Large intestine (tissue), 3 donors: ENCODE measurements at regions not wholly inside any gene's neighbourhood (a gene's known extent, or its start where the extent isn't known, plus 50 kb on each side); places are given as distances from the start of the nearest gene placed in this dataset.

ENCODE experiments used
- DNase-seq, 2 donors: peaks; one replicate each; pipeline versions ENCODE4 v3.0.0 to v3.0.0-alpha.2; 2013
- H3K27ac ChIP-seq: one replicate; pipeline ENCODE4 v1.5.1; 2013; ENCODE audit warnings: low read length
- H3K27me3 ChIP-seq: 2 replicates; pipeline ENCODE4 v1.6.1; 2013; ENCODE audit warnings: low read length; ENCODE audit not compliant: control insufficient read depth, insufficient read depth
- H3K36me3 ChIP-seq: 2 replicates; pipeline ENCODE4 v1.6.1; 2013; ENCODE audit warnings: low read length; ENCODE audit not compliant: control insufficient read depth, insufficient read depth
- H3K4me1 ChIP-seq: one replicate; pipeline ENCODE4 v1.6.1; 2013; ENCODE audit warnings: low read length; ENCODE audit not compliant: control insufficient read depth, insufficient read depth
- H3K4me3 ChIP-seq: one replicate; pipeline ENCODE4 v1.5.1; 2013; ENCODE audit warnings: low read length
- H3K9me3 ChIP-seq: one replicate; pipeline ENCODE4 v1.6.1; 2013; ENCODE audit warnings: mild to moderate bottlenecking, low read depth, low read length, moderate library complexity; ENCODE audit not compliant: control insufficient read depth
- WGBS: methylation state at CpG from one replicate; pipeline ENCODE4 v1.1.5; 2013; ENCODE audit warnings: low lambda C conversion rate; ENCODE audit not compliant: insufficient coverage; 5-methylcytosine and 5-hydroxymethylcytosine counted together

- no peaks in the 10 kb centered on the region for H3K27me3 ChIP-seq
- no peak overlapping the region for H3K4me3 ChIP-seq
- no peaks in the 10 kb centered on the region for H3K9me3 ChIP-seq
- no peak for DNase-seq
- no peaks in the 10 kb centered on the region for H3K36me3 ChIP-seq
- 100% methylated on average over 1 of the region's 4 CpGs for whole genome bisulfite sequencing
- H3K27ac ChIP-seq, result no peak overlapping the region
- H3K4me1 ChIP-seq, result no peaks in the 10 kb centered on the region
Measured at GRCh38 chr3:117979466-117979865, 1055.2 kb downstream of the IGSF11 start.

GRCh38 chr3:117987256-117987655, 1047.4 kb downstream of the IGSF11 start:
- DNase-seq, result no peak

GRCh38 chr3:117989982-117990381, 1044.7 kb downstream of the IGSF11 start:
- no CpG with 5 or more reads among the region's 1 CpG for WGBS

More at GRCh38 chr3:117987256-117987655, 1047.4 kb downstream of the IGSF11 start:
- Histone ChIP-seq H3K9me3 (no peaks in the 10 kb centered on the region), H3K36me3 (no peaks in the 10 kb centered on the region), H3K27ac (no peak overlapping the region), H3K4me3 (no peak overlapping the region), H3K27me3 (no peaks in the 10 kb centered on the region), H3K4me1 (no peaks in the 10 kb centered on the region)
- WGBS, result 73% methylated on average over 2 of the region's 4 CpGs

GRCh38 chr3:117990627-117991026, 1044.0 kb downstream of the IGSF11 start:
- no peak for DNase-seq
- Histone ChIP-seq H3K36me3 (no peaks in the 10 kb centered on the region), H3K27me3 (peaks cover 10% of the 10 kb centered on the region), H3K27ac (no peak overlapping the region), H3K9me3 (no peaks in the 10 kb centered on the region), H3K4me3 (no peak overlapping the region), H3K4me1 (no peaks in the 10 kb centered on the region)
- no CpG with 5 or more reads among the region's 1 CpG for WGBS

More at GRCh38 chr3:117989982-117990381, 1044.7 kb downstream of the IGSF11 start:
- Histone ChIP-seq H3K36me3 (no peaks in the 10 kb centered on the region), H3K4me1 (no peaks in the 10 kb centered on the region), H3K27me3 (peaks cover 10% of the 10 kb centered on the region), H3K27ac (no peak overlapping the region), H3K4me3 (no peak overlapping the region), H3K9me3 (no peaks in the 10 kb centered on the region)
- no peak for DNase-seq

- H3K4me3 ChIP-seq, result peak overlapping the region; percentile 50
- no peaks in the 10 kb centered on the region for H3K4me1 ChIP-seq
- no peaks in the 10 kb centered on the region for H3K36me3 ChIP-seq
- peaks cover 34% of the 10 kb centered on the region for H3K27me3 ChIP-seq
- H3K9me3 ChIP-seq, result no peaks in the 10 kb centered on the region
- no peak overlapping the region for H3K27ac ChIP-seq
- DNase-seq, result no peak
- WGBS, result 20% methylated on average over 1 of the region's 9 CpGs
Measured at GRCh38 chr3:117995842-117996437, 1038.7 kb downstream of the IGSF11 start.

- H3K4me1 ChIP-seq, result no peaks in the 10 kb centered on the region
- WGBS, result 40% methylated on average over 4 of the region's 48 CpGs
- peak overlapping the region; percentile 18 for H3K27ac ChIP-seq
- no peaks in the 10 kb centered on the region for H3K36me3 ChIP-seq
- H3K9me3 ChIP-seq, result no peaks in the 10 kb centered on the region
- peaks cover 34% of the 10 kb centered on the region for H3K27me3 ChIP-seq
- DNase-seq, result peak; percentile 64 to 65
- H3K4me3 ChIP-seq, result peak overlapping the region; percentile 50
Measured at GRCh38 chr3:117997201-117998049, 1037.2 kb downstream of the IGSF11 start.

- no peak for DNase-seq
- Histone ChIP-seq H3K27ac (no peak overlapping the region), H3K27me3 (peaks cover 34% of the 10 kb centered on the region), H3K9me3 (no peaks in the 10 kb centered on the region), H3K4me3 (no peak overlapping the region), H3K36me3 (no peaks in the 10 kb centered on the region), H3K4me1 (no peaks in the 10 kb centered on the region)
- no CpG with 5 or more reads among the region's 4 CpGs for WGBS
Measured at GRCh38 chr3:117998071-117998470, 1036.6 kb downstream of the IGSF11 start.

GRCh38 chr3:118000219-118000618, 1034.4 kb downstream of the IGSF11 start:
- H3K27me3 ChIP-seq, result peaks cover 24% of the 10 kb centered on the region
- no peaks in the 10 kb centered on the region for H3K9me3 ChIP-seq
- no peak overlapping the region for H3K4me3 ChIP-seq
- 67% methylated on average over 1 of the region's 2 CpGs for WGBS
- no peak overlapping the region for H3K27ac ChIP-seq
- no peak for DNase-seq
- H3K36me3 ChIP-seq, result no peaks in the 10 kb centered on the region
- no peaks in the 10 kb centered on the region for H3K4me1 ChIP-seq

- H3K4me1 ChIP-seq, result no peaks in the 10 kb centered on the region
- 0% methylated on average over 1 of the region's 2 CpGs for WGBS
- H3K36me3 ChIP-seq, result no peaks in the 10 kb centered on the region
- no peaks in the 10 kb centered on the region for H3K9me3 ChIP-seq
- H3K27me3 ChIP-seq, result peaks cover 17% of the 10 kb centered on the region
- no peak for DNase-seq
- H3K27ac ChIP-seq, result no peak overlapping the region
- no peak overlapping the region for H3K4me3 ChIP-seq
Measured at GRCh38 chr3:118001380-118001779, 1033.3 kb downstream of the IGSF11 start.

- Histone ChIP-seq H3K36me3 (no peaks in the 10 kb centered on the region), H3K4me3 (no peak overlapping the region), H3K27me3 (no peaks in the 10 kb centered on the region), H3K4me1 (no peaks in the 10 kb centered on the region), H3K27ac (no peak overlapping the region), H3K9me3 (no peaks in the 10 kb centered on the region)
- no CpG with 5 or more reads among the region's 3 CpGs for WGBS
- DNase-seq, result no peak
Measured at GRCh38 chr3:118011910-118012309, 1022.7 kb downstream of the IGSF11 start.
